Esophagus muscularis mucosa (tissue), 4 donors: ENCODE measurements at regions not wholly inside any gene's neighbourhood (a gene's known extent, or its start where the extent isn't known, plus 50 kb on each side); places are given as distances from the start of the nearest gene placed in this dataset.

ENCODE experiments used
- EP300 ChIP-seq: sonication (generic); formaldehyde crosslinking; IDR thresholded peaks from one replicate; pipeline ENCODE4 v1.6.1; 2017; ENCODE audit warnings: antibody characterized with exemption
- POLR2A ChIP-seq: fragments of 450-650 bp; IDR thresholded peaks from one replicate; pipeline ENCODE4 v1.6.1; 2017; ENCODE audit warnings: antibody characterized with exemption, moderate library complexity, mild to moderate bottlenecking, low read depth
- POLR2AphosphoS5 ChIP-seq, 2 donors: sonication (generic); formaldehyde crosslinking; IDR thresholded peaks; one replicate each; pipeline ENCODE4 v1.6.1; 2017; ENCODE audit warnings: antibody characterized with exemption in 2 of 2
- TF ChIP-seq, protein P1 (sequence below), 3 experiments: fragments of 200-600 bp in 2 of 3; fragments of 450-650 bp in 1 of 3; sonication (generic) in 2 of 3; IDR thresholded peaks; one replicate each; pipeline ENCODE4 v1.5.1; 2017 to 2019; ENCODE audit warnings: antibody characterized with exemption in 3 of 3, mild to moderate bottlenecking in 2 of 3, moderate library complexity in 1 of 3

DNA sequence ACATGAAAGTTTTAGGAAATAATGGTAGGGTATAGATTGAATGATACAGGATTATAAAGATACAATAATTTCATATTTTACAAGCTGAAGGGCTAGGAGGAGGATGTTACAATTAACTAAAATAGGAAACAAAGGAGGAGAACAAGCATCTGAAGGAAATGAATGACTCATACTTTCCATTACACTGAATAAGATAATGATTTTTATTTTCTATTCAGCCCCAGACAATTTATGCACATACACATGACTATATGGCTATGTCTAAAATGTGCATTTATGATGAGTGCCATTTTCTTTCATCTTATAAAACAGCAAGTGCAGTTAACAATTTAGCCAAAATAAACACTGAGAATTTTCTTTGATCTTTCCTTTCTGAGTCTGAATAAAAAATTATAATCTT, 994.6 kb upstream of the ADGRB3 start:
- TF ChIP-seq POLR2A (no peak), EP300 (no peak), POLR2AphosphoS5 (IDR thresholded peaks at IDR 0.05) (no peak)
- TF ChIP-seq, protein P1, sequence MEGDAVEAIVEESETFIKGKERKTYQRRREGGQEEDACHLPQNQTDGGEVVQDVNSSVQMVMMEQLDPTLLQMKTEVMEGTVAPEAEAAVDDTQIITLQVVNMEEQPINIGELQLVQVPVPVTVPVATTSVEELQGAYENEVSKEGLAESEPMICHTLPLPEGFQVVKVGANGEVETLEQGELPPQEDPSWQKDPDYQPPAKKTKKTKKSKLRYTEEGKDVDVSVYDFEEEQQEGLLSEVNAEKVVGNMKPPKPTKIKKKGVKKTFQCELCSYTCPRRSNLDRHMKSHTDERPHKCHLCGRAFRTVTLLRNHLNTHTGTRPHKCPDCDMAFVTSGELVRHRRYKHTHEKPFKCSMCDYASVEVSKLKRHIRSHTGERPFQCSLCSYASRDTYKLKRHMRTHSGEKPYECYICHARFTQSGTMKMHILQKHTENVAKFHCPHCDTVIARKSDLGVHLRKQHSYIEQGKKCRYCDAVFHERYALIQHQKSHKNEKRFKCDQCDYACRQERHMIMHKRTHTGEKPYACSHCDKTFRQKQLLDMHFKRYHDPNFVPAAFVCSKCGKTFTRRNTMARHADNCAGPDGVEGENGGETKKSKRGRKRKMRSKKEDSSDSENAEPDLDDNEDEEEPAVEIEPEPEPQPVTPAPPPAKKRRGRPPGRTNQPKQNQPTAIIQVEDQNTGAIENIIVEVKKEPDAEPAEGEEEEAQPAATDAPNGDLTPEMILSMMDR (IDR thresholded peaks at IDR 0.05) = no peak
